Trophoblast cell (in vitro differentiated cells and primary cell): ENCODE measurements at regions not wholly inside any gene's neighbourhood (a gene's known extent, or its start where the extent isn't known, plus 50 kb on each side); places are given as distances from the start of the nearest gene placed in this dataset.
A peak's percentile ranks its signal among the peaks of the same experiment; 100 is the strongest.

Experiments
- DNase-seq, 2 donors: peaks; one replicate each; pipeline ENCODE4 v3.0.0-alpha.2; 2016
- H2AFZ ChIP-seq: 2 replicates; pipeline ENCODE4 v1.6.1; 2013; ENCODE audit warnings: low read length, moderate library complexity, mild to moderate bottlenecking; ENCODE audit not compliant: insufficient read depth, poor library complexity
- H2AK5ac ChIP-seq: 2 replicates; pipeline ENCODE4 v1.6.1; 2013; ENCODE audit warnings: mild to moderate bottlenecking, low read length
- H2BK120ac ChIP-seq: 2 replicates; pipeline ENCODE4 v1.6.1; 2013; ENCODE audit warnings: low read length, mild to moderate bottlenecking, moderate library complexity; ENCODE audit not compliant: insufficient read depth, poor library complexity
- H2BK12ac ChIP-seq: 2 replicates; pipeline ENCODE4 v1.6.1; 2013; ENCODE audit warnings: mild to moderate bottlenecking, low read length, moderate library complexity
- H2BK5ac ChIP-seq: 2 replicates; pipeline ENCODE4 v1.6.1; 2013; ENCODE audit warnings: low read length, low read depth, moderate library complexity, mild to moderate bottlenecking; ENCODE audit not compliant: poor library complexity
- H3K14ac ChIP-seq: 2 replicates; pipeline ENCODE4 v1.6.1; 2013; ENCODE audit warnings: mild to moderate bottlenecking, low read length
- H3K18ac ChIP-seq: 2 replicates; pipeline ENCODE4 v1.6.1; 2013; ENCODE audit warnings: mild to moderate bottlenecking, low read length
- H3K23ac ChIP-seq: 2 replicates; pipeline ENCODE4 v1.6.1; 2013; ENCODE audit warnings: low read length
- H3K27ac ChIP-seq: 2 replicates; pipeline ENCODE4 v1.5.1; 2013; ENCODE audit warnings: low read depth, mild to moderate bottlenecking, inconsistent platforms, low read length, moderate library complexity
- H3K27me3 ChIP-seq: 2 replicates; pipeline ENCODE4 v1.6.1; 2013; ENCODE audit warnings: inconsistent platforms, mild to moderate bottlenecking, low read length, moderate library complexity; ENCODE audit not compliant: insufficient read depth
- H3K36me3 ChIP-seq, 2 experiments: 1 replicate in 1 of 2; 2 replicates in 1 of 2; pipeline ENCODE4 v1.6.1; 2013; ENCODE audit warnings: low read length in 2 of 2, mild to moderate bottlenecking in 2 of 2, moderate library complexity in 1 of 2; ENCODE audit not compliant: insufficient read depth in 2 of 2, control insufficient read depth in 1 of 2
- H3K4ac ChIP-seq: 2 replicates; pipeline ENCODE4 v1.6.1; 2013; ENCODE audit warnings: low read depth, mild to moderate bottlenecking, low read length, moderate library complexity
- H3K4me1 ChIP-seq, 2 experiments: 1 replicate in 1 of 2; 2 replicates in 1 of 2; pipeline ENCODE4 v1.6.1; 2013; ENCODE audit warnings: low read length in 2 of 2, mild to moderate bottlenecking in 2 of 2, moderate library complexity in 1 of 2; ENCODE audit not compliant: insufficient read depth in 2 of 2, control insufficient read depth in 1 of 2
- H3K4me2 ChIP-seq: 2 replicates; pipeline ENCODE4 v1.6.1; 2013; ENCODE audit warnings: inconsistent platforms, mild to moderate bottlenecking, low read length, moderate library complexity
- H3K4me3 ChIP-seq: 2 replicates; pipeline ENCODE4 v1.5.1; 2013; ENCODE audit warnings: mild to moderate bottlenecking, low read depth, low read length, inconsistent platforms
- H3K79me1 ChIP-seq: one replicate; pipeline ENCODE4 v1.6.1; 2013; ENCODE audit warnings: low read length
- H3K79me2 ChIP-seq: 2 replicates; pipeline ENCODE4 v1.6.1; 2013; ENCODE audit warnings: low read length, mild to moderate bottlenecking; ENCODE audit not compliant: control insufficient read depth, insufficient read depth, poor library complexity
- H3K9ac ChIP-seq: 2 replicates; pipeline ENCODE4 v1.6.1; 2013; ENCODE audit warnings: mild to moderate bottlenecking, low read length
- H3K9me3 ChIP-seq: 2 replicates; pipeline ENCODE4 v1.6.1; 2013; ENCODE audit warnings: low read depth, mild to moderate bottlenecking, control low read depth, inconsistent platforms, low read length; ENCODE audit not compliant: insufficient read depth
- H4K12ac ChIP-seq: 2 replicates; pipeline ENCODE4 v1.6.1; 2013; ENCODE audit warnings: low read depth, mild to moderate bottlenecking, low read length, moderate library complexity
- H4K8ac ChIP-seq: 2 replicates; pipeline ENCODE4 v1.6.1; 2013; ENCODE audit warnings: low read depth, mild to moderate bottlenecking, low read length, moderate library complexity
- H4K91ac ChIP-seq: one replicate; pipeline ENCODE4 v1.6.1; 2013; ENCODE audit warnings: low read depth, mild to moderate bottlenecking, low read length, moderate library complexity
- WGBS: extraction: QIAGEN DNeasy Blood & Tissue Kit; methylation state at CpG from one replicate; pipeline ENCODE4 v1.1.7; 2013; ENCODE audit warnings: missing lambda C conversion rate; ENCODE audit not compliant: insufficient read length, insufficient coverage; ENCODE audit errors: extremely low coverage; 5-methylcytosine and 5-hydroxymethylcytosine counted together

DNA sequence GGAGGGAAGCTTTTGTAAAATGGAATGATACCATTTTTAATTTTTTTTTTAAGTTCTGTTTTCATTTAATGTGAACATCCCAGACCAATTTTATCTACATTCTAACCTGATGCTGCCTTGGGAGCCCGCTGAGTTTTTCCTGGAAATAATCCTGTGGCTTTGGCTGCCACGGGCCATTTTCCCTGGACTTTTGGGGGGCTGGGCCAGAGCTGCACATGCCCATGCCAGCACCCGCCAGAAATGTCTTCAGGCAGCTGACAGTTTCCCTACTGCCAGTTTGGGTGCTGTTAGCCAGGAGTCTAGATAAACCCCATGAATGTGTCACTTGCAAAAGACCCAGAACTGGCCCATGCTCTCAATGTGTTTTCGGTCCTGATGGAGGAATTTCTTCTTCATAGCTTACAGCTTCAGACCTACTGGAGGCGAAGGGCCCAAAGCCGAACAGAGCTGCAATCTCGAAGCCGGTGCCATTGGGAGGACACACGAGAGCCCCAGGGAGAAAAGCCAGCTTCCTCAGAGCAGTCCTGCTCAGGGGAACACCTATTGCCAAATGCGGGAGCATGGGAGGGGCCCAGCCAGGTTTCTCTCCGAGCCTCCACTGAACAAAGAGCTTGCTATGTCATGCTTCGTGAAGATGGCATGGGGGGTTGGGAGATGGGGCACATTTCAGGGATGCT is 444.2 kb upstream of the MKI67 start:
- Histone ChIP-seq H3K79me1 (peaks cover 9% of the 10 kb centered on the region), H3K27ac (no peak overlapping the region)

DNA sequence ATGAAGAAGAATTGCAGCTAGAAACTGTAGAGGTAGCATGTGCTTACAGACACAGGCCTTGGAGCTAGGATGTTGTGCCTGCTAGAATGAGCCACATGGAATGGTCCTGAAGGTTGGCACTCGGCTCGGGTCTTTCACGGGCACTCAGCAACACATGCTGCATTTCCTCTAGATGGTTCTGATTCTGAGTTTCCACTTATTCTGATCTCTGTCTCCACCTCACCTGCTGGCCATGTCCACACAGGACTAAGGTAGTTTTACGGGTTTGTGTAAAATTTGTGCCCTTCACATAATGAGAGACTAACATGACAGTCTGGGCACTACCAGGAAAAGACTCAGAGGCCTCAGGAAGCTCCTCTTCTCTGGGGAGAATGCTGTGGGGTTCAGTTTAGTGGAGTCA is 444.8 kb upstream of the MKI67 start:
- H3K14ac ChIP-seq: no peak overlapping the region
- H2AK5ac ChIP-seq: no peak overlapping the region
- no peak overlapping the region for H2BK12ac ChIP-seq
- H3K4me2 ChIP-seq: no peak overlapping the region
- no peak overlapping the region for H3K9ac ChIP-seq
- H2BK120ac ChIP-seq: no peak overlapping the region
- WGBS: no CpG with 5 or more reads among the region's 4 CpGs
- H3K27ac ChIP-seq: no peak overlapping the region
- no peak overlapping the region for H3K18ac ChIP-seq
- no peak overlapping the region for H3K23ac ChIP-seq
- H3K27me3 ChIP-seq: no peaks in the 10 kb centered on the region
- no peaks in the 10 kb centered on the region for H3K9me3 ChIP-seq
- peaks cover 0 to 14% of the 10 kb centered on the region in 2 experiments for H3K4me1 ChIP-seq
- H3K79me1 ChIP-seq: peaks cover 13% of the 10 kb centered on the region
- H3K36me3 ChIP-seq: no peaks in the 10 kb centered on the region
- H3K79me2 ChIP-seq: no peaks in the 10 kb centered on the region
- DNase-seq: no peak
- H2AFZ ChIP-seq: no peak overlapping the region
- no peak overlapping the region for H3K4ac ChIP-seq
- H4K91ac ChIP-seq: no peak overlapping the region
- no peak overlapping the region for H3K4me3 ChIP-seq
- no peak overlapping the region for H4K12ac ChIP-seq
- no peak overlapping the region for H2BK5ac ChIP-seq
- no peak overlapping the region for H4K8ac ChIP-seq

More for the DNA sequence above, 444.2 kb upstream of the MKI67 start:
- Histone ChIP-seq H3K36me3 (no peaks in the 10 kb centered on the region), H3K9ac (no peak overlapping the region), H2BK12ac (no peak overlapping the region), H4K12ac (no peak overlapping the region), H3K18ac (no peak overlapping the region), H3K4me3 (no peak overlapping the region), H3K4me1 (peaks cover 0 to 14% of the 10 kb centered on the region in 2 experiments), H3K14ac (no peak overlapping the region), H2BK120ac (no peak overlapping the region), H3K79me2 (no peaks in the 10 kb centered on the region), H4K8ac (no peak overlapping the region), H2AK5ac (no peak overlapping the region), H3K27me3 (no peaks in the 10 kb centered on the region), H3K4me2 (no peak overlapping the region), H3K4ac (no peak overlapping the region), H3K9me3 (no peaks in the 10 kb centered on the region), H2AFZ (no peak overlapping the region), H4K91ac (no peak overlapping the region), H2BK5ac (no peak overlapping the region), H3K23ac (no peak overlapping the region)
- DNase-seq: no peak
- no CpG with 5 or more reads among the region's 12 CpGs for WGBS

DNA sequence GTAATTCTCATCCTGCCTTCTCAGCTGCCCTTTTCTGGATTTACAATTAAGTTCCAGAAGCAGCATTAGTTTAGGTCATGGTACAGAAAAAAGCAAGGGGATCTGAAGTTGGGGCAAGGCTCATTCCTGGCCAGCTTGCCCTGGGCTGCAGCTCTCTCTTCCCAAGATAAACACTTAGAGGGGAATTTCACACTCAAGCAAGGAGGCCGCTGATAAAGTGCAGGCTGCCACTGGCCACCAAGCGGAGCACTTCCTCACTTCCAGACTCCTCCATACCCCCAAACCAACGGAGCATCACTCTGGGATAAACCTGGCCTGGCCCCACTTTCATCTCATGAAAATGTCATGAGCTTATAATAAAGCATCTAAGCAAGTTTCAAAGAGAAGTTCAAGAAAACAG is 445.5 kb upstream of the MKI67 start:
- Histone ChIP-seq H3K36me3 (no peaks in the 10 kb centered on the region), H2BK5ac (no peak overlapping the region), H3K79me1 (peaks cover 15% of the 10 kb centered on the region), H3K23ac (no peak overlapping the region), H3K27ac (no peak overlapping the region), H2BK120ac (no peak overlapping the region), H3K14ac (no peak overlapping the region), H4K8ac (no peak overlapping the region), H4K12ac (no peak overlapping the region), H2BK12ac (no peak overlapping the region), H3K18ac (no peak overlapping the region), H2AK5ac (no peak overlapping the region), H3K4ac (no peak overlapping the region), H3K4me3 (no peak overlapping the region), H3K9ac (no peak overlapping the region), H3K4me2 (no peak overlapping the region), H4K91ac (peak overlapping the region; percentile 25), H3K79me2 (no peaks in the 10 kb centered on the region), H3K9me3 (no peaks in the 10 kb centered on the region), H3K27me3 (no peaks in the 10 kb centered on the region), H2AFZ (no peak overlapping the region), H3K4me1 (peaks cover 0 to 14% of the 10 kb centered on the region in 2 experiments)
- no peak for DNase-seq
- whole genome bisulfite sequencing: no CpG with 5 or more reads among the region's 3 CpGs

DNA sequence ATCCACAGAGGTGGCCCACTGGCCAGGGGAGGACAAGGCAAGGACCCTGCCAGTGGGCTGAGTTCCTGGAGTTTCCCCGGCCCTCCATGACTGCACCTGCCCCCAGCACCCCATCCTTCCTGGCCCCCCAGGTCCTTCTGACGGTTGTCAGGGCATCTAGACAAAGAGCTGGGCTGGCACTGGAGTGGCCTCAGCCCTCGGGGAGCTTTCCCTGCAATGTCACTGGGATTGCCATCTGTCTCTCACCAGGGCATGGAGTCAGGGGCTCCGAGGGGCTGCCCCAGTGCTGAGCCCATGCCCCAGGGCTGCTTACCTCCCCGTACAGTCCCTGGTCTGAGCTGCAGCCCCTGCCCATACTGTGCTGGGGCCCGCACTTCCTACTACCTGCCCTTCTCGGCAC is 446.5 kb upstream of the MKI67 start:
- WGBS: no CpG with 5 or more reads among the region's 7 CpGs
- Histone ChIP-seq H2BK120ac (peak overlapping the region; percentile 15), H3K4ac (no peak overlapping the region), H2AFZ (no peak overlapping the region), H4K12ac (no peak overlapping the region), H3K27ac (no peak overlapping the region), H2BK12ac (peak overlapping the region; percentile 24), H3K27me3 (no peaks in the 10 kb centered on the region), H4K91ac (peak overlapping the region; percentile 47), H3K18ac (no peak overlapping the region), H3K79me1 (peaks cover 20% of the 10 kb centered on the region), H2BK5ac (no peak overlapping the region), H3K36me3 (no peaks in the 10 kb centered on the region), H3K79me2 (no peaks in the 10 kb centered on the region), H4K8ac (peak overlapping the region; percentile 9), H3K4me1 (peaks cover 2 to 17% of the 10 kb centered on the region in 2 experiments), H3K9me3 (no peaks in the 10 kb centered on the region), H3K4me3 (no peak overlapping the region), H3K9ac (no peak overlapping the region), H2AK5ac (peak overlapping the region; percentile 72), H3K4me2 (no peak overlapping the region), H3K23ac (no peak overlapping the region), H3K14ac (peak overlapping the region; percentile 5)
- DNase-seq: no peak
